Keratinocyte (primary cell): ENCODE measurements at regions not wholly inside any gene's neighbourhood (a gene's known extent, or its start where the extent isn't known, plus 50 kb on each side); places are given as distances from the start of the nearest gene placed in this dataset.

Experiments used
- DNase-seq: peaks from one replicate; pipeline ENCODE4 v3.0.0-alpha.2; 2011; ENCODE audit warnings: low read depth, missing footprints, low spot score
- FAIRE-seq: peaks from 2 replicates; lab custom pipeline; 2011; peaks lifted over from hg19 to GRCh38; lab: Jason Lieb, UNC
- H2AFZ ChIP-seq: 2 replicates; pipeline ENCODE4 v1.6.0; 2012; ENCODE audit warnings: low read length, control low read depth, inconsistent platforms; ENCODE audit not compliant: control insufficient read depth
- H3K27ac ChIP-seq: 2 replicates; pipeline ENCODE4 v1.5.1; 2011; ENCODE audit warnings: low read length; ENCODE audit not compliant: control insufficient read depth, insufficient read depth
- H3K27me3 ChIP-seq: 3 replicates; pipeline ENCODE4 v1.6.0; 2011; ENCODE audit warnings: low read length; ENCODE audit not compliant: control insufficient read depth, insufficient read depth; ENCODE audit errors: extremely low read depth
- H3K36me3 ChIP-seq, 2 experiments: 2 replicates in 1 of 2; 3 replicates in 1 of 2; pipeline ENCODE4 v1.5.1; 2011; ENCODE audit warnings: low read length in 2 of 2, mild to moderate bottlenecking in 1 of 2; ENCODE audit not compliant: control insufficient read depth in 2 of 2, insufficient read depth in 2 of 2; ENCODE audit errors: extremely low read depth in 1 of 2
- H3K4me1 ChIP-seq: 3 replicates; pipeline ENCODE4 v1.5.1; 2011; ENCODE audit warnings: low read length; ENCODE audit not compliant: control insufficient read depth, insufficient read depth; ENCODE audit errors: extremely low read depth
- H3K4me2 ChIP-seq: 3 replicates; pipeline ENCODE4 v1.6.0; 2011; ENCODE audit warnings: low read depth, low read length; ENCODE audit not compliant: control insufficient read depth, insufficient read depth; ENCODE audit errors: extremely low read depth
- H3K4me3 ChIP-seq, 3 experiments: fragments of 200-600 bp in 1 of 3; sonication (generic) in 1 of 3; 2 replicates in 2 of 3; 3 replicates in 1 of 3; pipeline ENCODE4 v1.5.1; 2011 to 2016; ENCODE audit warnings: low read length in 3 of 3, mild to moderate bottlenecking in 3 of 3, control low read depth in 2 of 3, inconsistent platforms in 1 of 3, low read depth in 1 of 3, mixed read lengths in 1 of 3, mixed run types in 1 of 3, moderate library complexity in 1 of 3; ENCODE audit not compliant: control insufficient read depth in 2 of 3, insufficient read depth in 2 of 3; ENCODE audit errors: extremely low read depth in 1 of 3
- H3K79me2 ChIP-seq: 2 replicates; pipeline ENCODE4 v1.6.0; 2012; ENCODE audit warnings: low read length; ENCODE audit not compliant: control insufficient read depth, insufficient read depth
- H3K9ac ChIP-seq: 3 replicates; pipeline ENCODE4 v1.6.0; 2011; ENCODE audit warnings: low read length; ENCODE audit not compliant: control insufficient read depth, insufficient read depth; ENCODE audit errors: extremely low read depth
- H3K9me1 ChIP-seq: 3 replicates; pipeline ENCODE4 v1.6.0; 2011; ENCODE audit warnings: low read length; ENCODE audit not compliant: control insufficient read depth, insufficient read depth; ENCODE audit errors: extremely low read depth
- H3K9me3 ChIP-seq: 2 replicates; pipeline ENCODE4 v1.5.1; 2012; ENCODE audit warnings: low read depth, low read length; ENCODE audit not compliant: control insufficient read depth
- H4K20me1 ChIP-seq: 3 replicates; pipeline ENCODE4 v1.6.0; 2011; ENCODE audit warnings: low read length; ENCODE audit not compliant: control insufficient read depth, insufficient read depth; ENCODE audit errors: extremely low read depth
- CTCF ChIP-seq, 3 experiments: IDR thresholded peaks in 1 of 3; conservative IDR thresholded peaks in 1 of 3; optimal IDR thresholded peaks in 1 of 3; 2 replicates in 2 of 3; 3 replicates in 1 of 3; pipeline versions ENCODE3 to v1.5.1; 2011; ENCODE audit warnings: low read length in 3 of 3, mild to moderate bottlenecking in 3 of 3, moderate library complexity in 2 of 3, control low read depth in 1 of 3, inconsistent platforms in 1 of 3; ENCODE audit not compliant: insufficient read depth in 2 of 3; ENCODE audit errors: extremely low read depth in 1 of 3
- EZH2 ChIP-seq: IDR thresholded peaks from one replicate; pipeline ENCODE4 v1.6.1; 2012; ENCODE audit warnings: inconsistent platforms, mild to moderate bottlenecking, low read length, moderate library complexity
- dilution Hi-C: fragments of 300-500 bp; cut with MboI; formaldehyde crosslinking; loops from one replicate; pipeline ENCODE4 v1.7.0; 2020; ENCODE audit warnings: low sequenced_read_pairs; ENCODE audit not compliant: extremely low pct_ligation_motif_present

- Histone ChIP-seq H3K9ac (no peak overlapping the region), H3K36me3 (no peaks in the 10 kb centered on the region), H3K4me3 (no peak overlapping the region), H3K4me2 (no peak overlapping the region), H2AFZ (no peak overlapping the region), H3K4me1 (no peaks in the 10 kb centered on the region), H3K9me3 (no peaks in the 10 kb centered on the region), H4K20me1 (no peaks in the 10 kb centered on the region), H3K79me2 (no peaks in the 10 kb centered on the region), H3K9me1 (no peaks in the 10 kb centered on the region), H3K27ac (no peak overlapping the region), H3K27me3 (peaks cover 10% of the 10 kb centered on the region)
- FAIRE-seq (no peak), DNase-seq (no peak)
- dilution Hi-C loops, result no loop called here
- TF ChIP-seq EZH2, result no peak
- TF ChIP-seq CTCF (optimal IDR thresholded peaks at IDR 0.05 in 1 of 3, IDR thresholded peaks at IDR 0.05 in 1 of 3, conservative IDR thresholded peaks at IDR 0.05 in 1 of 3; ENCODE audit: extremely low read depth in 1 of 3, insufficient read depth in 2 of 3, low read length in 3 of 3), result no peak
Measured at GRCh38 chr1:18546026-18546425, 65.3 kb downstream of the KLHDC7A start.

DNA sequence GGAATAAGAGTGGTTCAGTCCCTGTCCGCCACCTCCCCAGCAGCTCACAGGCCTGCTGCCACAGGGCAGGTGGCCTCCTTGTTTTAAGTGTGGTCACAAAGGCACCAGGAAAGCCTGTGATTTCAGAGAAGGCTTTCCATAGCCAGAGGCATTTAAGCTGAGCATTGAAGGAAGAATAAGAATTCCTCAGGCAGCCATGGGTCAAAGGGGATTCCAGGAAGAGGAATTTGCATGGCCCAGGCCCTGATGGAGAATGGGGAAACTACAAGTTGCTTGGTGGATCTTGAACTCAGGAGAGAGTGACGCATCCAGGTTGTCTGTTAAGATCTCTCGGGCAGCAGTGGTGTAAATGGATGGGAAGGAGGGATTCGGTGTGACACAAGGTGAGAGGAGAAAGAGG lies 66.7 kb downstream of the KLHDC7A start:
- DNase-seq (no peak), FAIRE-seq (no peak)
- Histone ChIP-seq H3K36me3 (no peaks in the 10 kb centered on the region), H3K27me3 (peaks cover 3% of the 10 kb centered on the region), H3K79me2 (no peaks in the 10 kb centered on the region), H2AFZ (no peak overlapping the region), H3K27ac (no peak overlapping the region), H3K4me3 (no peak overlapping the region), H3K9me3 (no peaks in the 10 kb centered on the region), H3K9me1 (no peaks in the 10 kb centered on the region), H3K9ac (no peak overlapping the region), H3K4me1 (no peaks in the 10 kb centered on the region), H4K20me1 (no peaks in the 10 kb centered on the region), H3K4me2 (no peak overlapping the region)
- TF ChIP-seq EZH2 (no peak), CTCF (optimal IDR thresholded peaks at IDR 0.05 in 1 of 3, IDR thresholded peaks at IDR 0.05 in 1 of 3, conservative IDR thresholded peaks at IDR 0.05 in 1 of 3; ENCODE audit: extremely low read depth in 1 of 3, insufficient read depth in 2 of 3, low read length in 3 of 3) (no peak)
- dilution Hi-C loops, result no loop called here
